ENCODE measurements at regions not wholly inside any gene's neighbourhood (a gene's known extent, or its start where the extent isn't known, plus 50 kb on each side); places are given as distances from the start of the nearest gene placed in this dataset.

DNA sequence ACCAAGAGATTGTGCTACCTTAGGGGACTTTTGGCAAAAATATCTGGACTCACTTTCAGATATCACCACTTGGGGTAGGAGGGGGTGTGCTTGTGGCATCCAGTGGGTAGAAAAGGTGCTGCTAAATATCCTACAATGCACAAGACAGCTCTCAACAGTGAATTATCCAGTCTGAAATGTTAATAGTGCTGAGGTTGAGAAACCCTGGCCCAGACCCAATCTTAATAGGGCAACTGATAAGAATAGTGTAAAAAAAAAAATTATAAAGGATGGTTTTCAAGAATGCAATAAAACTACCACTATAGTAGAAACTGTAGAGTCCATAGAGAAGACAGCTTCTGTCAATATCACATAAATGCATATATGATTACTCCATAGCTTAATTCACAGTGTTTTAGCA, 185.5 kb downstream of the ZNF330 start:
- ATAC-seq, result no peak
- no peak overlapping the region for H3K27ac ChIP-seq
- H3K9me3 ChIP-seq, result no peaks in the 10 kb centered on the region
- H3K4me3 ChIP-seq, result no peak overlapping the region
- no peaks in the 10 kb centered on the region for H3K27me3 ChIP-seq
- H3K36me3 ChIP-seq, result no peaks in the 10 kb centered on the region
- TF ChIP-seq CTCF (IDR thresholded peaks at IDR 0.05) (no peak), POLR2A (IDR thresholded peaks at IDR 0.05) (no peak)
- no peaks in the 10 kb centered on the region for H3K4me1 ChIP-seq

GRCh38 chr4:141409556-141409955, 188.9 kb downstream of the ZNF330 start:
- WGBS, 2 donors (ENCODE audit: low coverage in 1 of 2), result 92 to 95% methylated on average over 5 of the region's 5 CpGs
- Histone ChIP-seq H3K4me1 (no peaks in the 10 kb centered on the region), H3K9me3 (no peaks in the 10 kb centered on the region), H3K36me3 (no peaks in the 10 kb centered on the region), H3K27me3 (no peaks in the 10 kb centered on the region), H3K27ac (no peak overlapping the region), H3K4me3 (no peak overlapping the region)
- no peak for TF ChIP-seq EP300 (IDR thresholded peaks at IDR 0.05)
- no peak for TF ChIP-seq POLR2AphosphoS5 (IDR thresholded peaks at IDR 0.05)
- TF ChIP-seq POLR2A (IDR thresholded peaks at IDR 0.05), result no peak
- no peak for TF ChIP-seq CTCF (IDR thresholded peaks at IDR 0.05)
- no peak for ATAC-seq

GRCh38 chr4:141410839-141411238, 190.1 kb downstream of the ZNF330 start:
- no peak for ATAC-seq
- Histone ChIP-seq H3K9me3 (no peaks in the 10 kb centered on the region), H3K4me3 (no peak overlapping the region), H3K36me3 (no peaks in the 10 kb centered on the region), H3K27me3 (no peaks in the 10 kb centered on the region), H3K4me1 (peaks cover 0 to 7% (median 0%) of the 10 kb centered on the region in 3 donors), H3K27ac (no peak overlapping the region)
- 68 to 70% methylated on average over 4 of the region's 4 CpGs for WGBS, 2 donors (ENCODE audit: low coverage in 1 of 2)
- TF ChIP-seq POLR2A (IDR thresholded peaks at IDR 0.05), result no peak
- no peak for TF ChIP-seq POLR2AphosphoS5 (IDR thresholded peaks at IDR 0.05)
- no peak for TF ChIP-seq CTCF (IDR thresholded peaks at IDR 0.05)
- no peak for TF ChIP-seq EP300 (IDR thresholded peaks at IDR 0.05)

DNA sequence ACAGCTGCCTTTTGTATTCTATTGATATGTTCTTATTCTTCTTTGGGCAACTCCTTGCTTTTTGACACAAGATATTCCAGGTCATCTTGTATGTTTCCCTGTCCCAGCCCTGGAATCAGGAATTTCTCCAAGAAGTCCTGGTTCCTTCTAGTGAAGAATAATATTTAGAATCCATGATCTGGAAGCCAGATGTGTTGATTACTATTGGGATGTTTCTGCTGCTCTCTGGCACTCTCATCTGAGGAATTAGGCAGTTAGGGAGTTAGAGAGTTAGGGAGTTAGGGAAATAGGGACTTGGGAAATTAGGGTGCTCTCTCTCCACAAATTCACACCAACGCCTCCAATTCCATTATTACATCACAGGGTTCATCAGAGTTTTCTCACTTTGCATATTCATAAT, 191.2 kb downstream of the ZNF330 start:
- Histone ChIP-seq H3K27me3 (no peaks in the 10 kb centered on the region), H3K36me3 (no peaks in the 10 kb centered on the region), H3K4me3 (no peak overlapping the region), H3K27ac (no peak overlapping the region), H3K4me1 (peaks cover 0 to 16% (median 0%) of the 10 kb centered on the region in 3 donors), H3K9me3 (no peaks in the 10 kb centered on the region)
- 82 to 100% methylated on average over 1 of the region's 1 CpG for WGBS, 2 donors (ENCODE audit: low coverage in 1 of 2)
- no peak for ATAC-seq
- TF ChIP-seq POLR2A (IDR thresholded peaks at IDR 0.05) (no peak), POLR2AphosphoS5 (IDR thresholded peaks at IDR 0.05) (no peak), EP300 (IDR thresholded peaks at IDR 0.05) (no peak), CTCF (IDR thresholded peaks at IDR 0.05) (no peak)

DNA sequence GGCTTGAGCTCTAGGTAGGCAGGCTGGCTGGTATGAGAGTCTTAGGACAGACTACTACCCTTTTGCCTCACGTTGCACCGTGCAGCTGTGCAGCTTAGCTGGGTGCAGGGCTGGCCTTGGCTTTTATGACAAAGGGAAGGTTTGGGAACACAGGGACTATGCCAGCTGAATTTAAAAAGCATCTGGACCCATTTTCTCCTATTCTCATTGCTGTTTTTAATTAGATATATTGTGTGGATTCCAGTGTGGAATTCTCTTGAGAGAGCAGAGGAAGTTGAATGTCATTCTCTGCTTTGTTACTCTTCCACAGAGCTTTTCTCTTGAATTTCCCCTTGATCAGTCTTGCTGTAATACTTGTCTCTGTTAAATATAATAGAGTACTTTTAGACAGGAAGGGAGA, 192.7 kb downstream of the ZNF330 start:
- Histone ChIP-seq H3K9me3 (no peaks in the 10 kb centered on the region), H3K27ac (no peak overlapping the region), H3K4me3 (no peak overlapping the region), H3K27me3 (no peaks in the 10 kb centered on the region), H3K4me1 (peaks cover 0 to 21% (median 0%) of the 10 kb centered on the region in 3 donors), H3K36me3 (no peaks in the 10 kb centered on the region)
- WGBS, 2 donors (ENCODE audit: low coverage in 1 of 2), result 40 to 94% methylated on average over 2 of the region's 2 CpGs
- no peak for TF ChIP-seq POLR2AphosphoS5 (IDR thresholded peaks at IDR 0.05)
- TF ChIP-seq EP300 (IDR thresholded peaks at IDR 0.05), result no peak
- TF ChIP-seq POLR2A (IDR thresholded peaks at IDR 0.05), result no peak
- TF ChIP-seq CTCF (IDR thresholded peaks at IDR 0.05), result no peak
- no peak for ATAC-seq

Measured in gastroesophageal sphincter (tissue), 4 donors.